ENCODE measurements at regions not wholly inside any gene's neighbourhood (a gene's known extent, or its start where the extent isn't known, plus 50 kb on each side); places are given as distances from the start of the nearest gene placed in this dataset.

DNA sequence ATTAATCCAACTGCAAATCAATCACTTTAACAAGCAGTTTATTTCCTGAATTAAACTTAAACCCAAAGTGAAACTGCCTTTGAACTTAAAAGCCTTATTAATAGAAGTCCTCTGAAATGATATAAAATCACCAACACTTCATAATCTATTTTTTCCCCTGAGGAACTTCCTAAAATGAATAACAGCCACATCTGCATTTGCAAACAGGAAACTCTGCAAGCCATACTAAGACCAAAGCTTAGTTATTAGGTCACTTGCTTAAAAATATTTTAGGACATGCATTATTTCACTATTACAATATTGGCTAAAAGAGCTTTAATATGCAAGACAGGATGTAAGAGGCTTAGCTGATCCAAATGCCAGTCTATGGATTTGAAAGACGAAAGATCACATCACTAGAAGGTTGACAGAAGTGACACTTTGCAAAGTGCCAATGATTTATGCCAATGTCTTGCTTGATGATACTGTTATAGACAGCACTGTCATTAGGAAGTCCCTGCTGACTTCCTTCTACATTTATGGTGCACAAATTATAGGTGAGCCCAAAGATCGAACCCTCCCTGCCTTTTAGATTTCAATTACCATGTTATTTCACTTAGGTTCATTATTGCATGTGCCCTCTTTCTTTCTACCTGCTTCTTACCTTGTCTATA, 99.9 kb upstream of the SKAP2 start:
- Histone ChIP-seq H3K27ac (no peak overlapping the region), H3K9me3 (no peaks in the 10 kb centered on the region), H3K4me3 (no peak overlapping the region), H3K4me1 (peaks cover 0 to 6% (median 0%) of the 10 kb centered on the region in 9 donors), H3K27me3 (peaks cover 0 to 9% (median 0%) of the 10 kb centered on the region in 7 donors), H3K36me3 (no peaks in the 10 kb centered on the region)
- intact Hi-C loops (cut with DNase I), result no loop called here
- ATAC-seq (no peak), DNase-seq (no peak)
- WGBS, 2 donors, result 56 to 72% methylated on average over 2 of the region's 2 CpGs
- TF ChIP-seq, protein P1, sequence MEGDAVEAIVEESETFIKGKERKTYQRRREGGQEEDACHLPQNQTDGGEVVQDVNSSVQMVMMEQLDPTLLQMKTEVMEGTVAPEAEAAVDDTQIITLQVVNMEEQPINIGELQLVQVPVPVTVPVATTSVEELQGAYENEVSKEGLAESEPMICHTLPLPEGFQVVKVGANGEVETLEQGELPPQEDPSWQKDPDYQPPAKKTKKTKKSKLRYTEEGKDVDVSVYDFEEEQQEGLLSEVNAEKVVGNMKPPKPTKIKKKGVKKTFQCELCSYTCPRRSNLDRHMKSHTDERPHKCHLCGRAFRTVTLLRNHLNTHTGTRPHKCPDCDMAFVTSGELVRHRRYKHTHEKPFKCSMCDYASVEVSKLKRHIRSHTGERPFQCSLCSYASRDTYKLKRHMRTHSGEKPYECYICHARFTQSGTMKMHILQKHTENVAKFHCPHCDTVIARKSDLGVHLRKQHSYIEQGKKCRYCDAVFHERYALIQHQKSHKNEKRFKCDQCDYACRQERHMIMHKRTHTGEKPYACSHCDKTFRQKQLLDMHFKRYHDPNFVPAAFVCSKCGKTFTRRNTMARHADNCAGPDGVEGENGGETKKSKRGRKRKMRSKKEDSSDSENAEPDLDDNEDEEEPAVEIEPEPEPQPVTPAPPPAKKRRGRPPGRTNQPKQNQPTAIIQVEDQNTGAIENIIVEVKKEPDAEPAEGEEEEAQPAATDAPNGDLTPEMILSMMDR (IDR thresholded peaks at IDR 0.05), result no peak

DNA sequence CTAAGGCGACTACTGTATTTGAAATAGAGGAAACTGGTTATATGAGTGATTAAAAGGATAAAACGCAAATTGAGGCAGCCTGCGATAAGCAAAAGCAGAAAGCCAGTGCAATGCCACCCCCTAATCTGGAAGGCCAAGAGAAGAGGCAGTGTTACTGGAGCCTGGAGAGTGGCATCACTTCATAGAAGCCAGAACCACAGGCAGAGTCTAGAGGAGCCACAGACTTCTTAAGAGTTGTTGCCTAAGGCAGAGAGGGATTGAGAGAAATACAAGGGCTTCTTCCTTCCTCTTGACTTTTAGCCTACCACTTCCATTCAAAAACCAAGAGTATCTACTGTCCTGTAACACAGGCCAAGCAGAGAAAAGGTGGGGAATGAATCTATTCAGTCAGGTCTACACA, 94.9 kb upstream of the SKAP2 start:
- Histone ChIP-seq H3K4me3 (no peak overlapping the region), H3K9me3 (no peaks in the 10 kb centered on the region), H3K36me3 (no peaks in the 10 kb centered on the region), H3K4me1 (peaks cover 0 to 2% (median 0%) of the 10 kb centered on the region in 9 donors), H3K27ac (no peak overlapping the region), H3K27me3 (peaks cover 0 to 30% (median 0%) of the 10 kb centered on the region in 7 donors)
- DNase-seq (no peak), ATAC-seq (no peak)
- TF ChIP-seq, protein P1 (IDR thresholded peaks at IDR 0.05), result no peak
- 89 to 95% methylated on average over 3 of the region's 3 CpGs for WGBS, 2 donors
- intact Hi-C loops (cut with DNase I), result no loop called here

DNA sequence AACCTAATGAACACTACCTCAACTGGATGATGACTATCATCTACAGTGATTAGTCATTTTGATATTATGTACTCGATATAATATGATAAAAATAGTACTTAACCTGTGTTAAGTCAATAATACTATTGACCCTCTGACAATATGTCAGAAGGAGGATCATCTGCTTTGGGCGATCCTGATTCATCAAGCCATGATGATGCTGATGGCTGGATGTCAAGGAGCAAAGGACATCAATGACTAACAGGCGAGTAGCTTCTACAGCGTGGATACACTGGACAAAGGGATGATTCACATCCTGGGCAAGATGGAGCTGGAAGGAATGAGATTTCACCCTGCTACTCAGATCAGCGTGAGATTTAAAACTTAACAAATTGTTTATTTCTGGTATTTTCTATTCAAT, 94.4 kb upstream of the SKAP2 start:
- intact Hi-C loops (cut with DNase I), result no loop called here
- 75 to 84% methylated on average over 5 of the region's 5 CpGs for WGBS, 2 donors
- no peak overlapping the region for H3K4me3 ChIP-seq
- DNase-seq (no peak), ATAC-seq (no peak)
- no peaks in the 10 kb centered on the region for H3K4me1 ChIP-seq
- TF ChIP-seq, protein P1 (IDR thresholded peaks at IDR 0.05), result no peak
- no peaks in the 10 kb centered on the region for H3K36me3 ChIP-seq
- H3K27me3 ChIP-seq, result peaks cover 0 to 30% (median 0%) of the 10 kb centered on the region in 7 donors
- no peak overlapping the region for H3K27ac ChIP-seq
- H3K9me3 ChIP-seq, result no peaks in the 10 kb centered on the region

DNA sequence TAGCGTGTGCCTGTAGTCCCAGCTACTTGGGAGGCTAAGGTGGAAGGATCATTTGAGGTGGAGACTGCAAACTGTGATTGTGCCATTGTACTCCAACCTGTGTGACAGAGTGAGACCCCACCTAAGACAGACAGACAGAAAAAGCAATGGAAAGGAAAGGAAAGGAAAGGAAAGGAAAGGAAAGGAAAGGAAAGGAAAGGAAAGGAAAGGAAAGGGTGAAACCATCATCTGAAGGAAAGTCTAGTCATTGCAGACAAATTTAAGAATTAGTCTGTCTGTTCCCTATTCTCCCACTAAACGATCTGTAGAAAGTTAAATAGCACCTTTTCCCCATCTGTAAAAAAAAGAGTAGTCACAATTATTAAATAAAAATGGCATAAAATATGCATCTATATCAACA, 91.1 kb upstream of the SKAP2 start:
- Histone ChIP-seq H3K9me3 (no peaks in the 10 kb centered on the region), H3K4me3 (no peak overlapping the region), H3K36me3 (no peaks in the 10 kb centered on the region), H3K4me1 (no peaks in the 10 kb centered on the region), H3K27me3 (peaks cover 0 to 51% (median 14%) of the 10 kb centered on the region in 7 donors), H3K27ac (no peak overlapping the region)
- WGBS, 2 donors, result 77 to 86% methylated on average over 2 of the region's 2 CpGs
- ATAC-seq (no peak), DNase-seq (no peak)
- TF ChIP-seq, protein P1 (IDR thresholded peaks at IDR 0.05), result no peak
- intact Hi-C loops (cut with DNase I), result no loop called here
